ENCODE measurements at regions not wholly inside any gene's neighbourhood (a gene's known extent, or its start where the extent isn't known, plus 50 kb on each side); places are given as distances from the start of the nearest gene placed in this dataset.

DNA sequence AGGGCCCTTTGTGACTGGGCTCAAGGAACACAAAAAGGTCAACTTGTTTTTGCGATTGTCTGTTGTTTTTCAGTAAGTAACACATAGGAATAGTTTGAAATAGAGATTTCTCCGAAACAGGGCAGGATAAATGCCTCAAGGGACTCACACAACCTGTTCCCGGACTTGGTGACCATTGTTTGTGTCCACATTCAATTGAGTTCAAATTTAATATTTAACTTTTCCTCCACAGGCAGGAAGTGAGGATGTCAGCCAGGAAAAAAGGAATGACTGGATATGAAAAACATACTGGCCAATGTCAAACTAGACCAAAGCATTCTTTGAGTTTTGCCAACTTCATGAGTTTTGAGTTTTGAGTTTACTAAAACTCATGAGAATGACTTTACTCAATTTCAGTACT lies 72.7 kb downstream of the SPATA31C2 start:
- Mint-ChIP-seq H3K9me3 (peaks cover 2 to 5% of the 10 kb centered on the region in 2 experiments; a peak in 3 of 5 replicates), H3K27ac (no peak overlapping the region), H3K27me3 (ENCODE audit: low read depth) (peaks cover 2% of the 10 kb centered on the region), H3K4me1 (peaks cover 15 to 22% of the 10 kb centered on the region in 2 experiments), H3K4me3 (no peak overlapping the region), H3K36me3 (ENCODE audit: insufficient read depth in 1 of 3, low read depth in 3 of 3) (no peaks in the 10 kb centered on the region)
- H4K8ac ChIP-seq (replicated peaks; ENCODE audit: insufficient read length, low read depth, low read length): no peak overlapping the region
- H2BK20ac ChIP-seq (ENCODE audit: low read depth, low read length, poor library complexity, severe bottlenecking): no peak overlapping the region
- H3K23ac ChIP-seq (ENCODE audit: insufficient read length, low read depth, low read length): no peak overlapping the region
- no peak overlapping the region for H3T11ph ChIP-seq (ENCODE audit: low read length)
- no peak overlapping the region for H3K27ac ChIP-seq (ENCODE audit: insufficient read length, low read depth, low read length)
- H2AFZ ChIP-seq (ENCODE audit: low read length): no peak overlapping the region
- H3K27me3 ChIP-seq (ENCODE audit: insufficient read depth, low read length): no peaks in the 10 kb centered on the region
- no peak overlapping the region for H4K5ac ChIP-seq (ENCODE audit: insufficient read length, low read depth, low read length)
- H3K4ac ChIP-seq (ENCODE audit: low read depth, low read length): no peak overlapping the region
- no peak overlapping the region for H3K9ac ChIP-seq (ENCODE audit: extremely low read depth, insufficient read length, low read length)
- no peak overlapping the region for H3K18ac ChIP-seq (ENCODE audit: insufficient read length, low read depth, low read length)
- no peak overlapping the region for H3K14ac ChIP-seq (ENCODE audit: insufficient read depth, low read length)
- no CpG with 5 or more reads among the region's 3 CpGs for WGBS (ENCODE audit: extremely low coverage, insufficient read length, low lambda C conversion rate)
- no peaks in the 10 kb centered on the region for H3K79me1 ChIP-seq (ENCODE audit: insufficient read depth, low read depth, low read length, poor library complexity, severe bottlenecking)
- H4K20me1 ChIP-seq (ENCODE audit: control insufficient read depth, insufficient read depth, insufficient read length): no peaks in the 10 kb centered on the region
- DNase-seq: no peak
- H3K56ac ChIP-seq (ENCODE audit: insufficient read length, low read depth, low read length): no peak overlapping the region
- no peaks in the 10 kb centered on the region; the same call in 1 of the 2 replicates for H3K4me1 ChIP-seq (ENCODE audit: insufficient read depth, low read length)
- no peaks in the 10 kb centered on the region for H3K23me2 ChIP-seq (ENCODE audit: insufficient read length, low read depth, low read length, poor library complexity, severe bottlenecking)
- H2BK15ac ChIP-seq (ENCODE audit: low read depth, low read length): no peak overlapping the region
- H2BK12ac ChIP-seq (ENCODE audit: insufficient read length, low read depth, low read length): no peak overlapping the region
- TF ChIP-seq, protein P1, sequence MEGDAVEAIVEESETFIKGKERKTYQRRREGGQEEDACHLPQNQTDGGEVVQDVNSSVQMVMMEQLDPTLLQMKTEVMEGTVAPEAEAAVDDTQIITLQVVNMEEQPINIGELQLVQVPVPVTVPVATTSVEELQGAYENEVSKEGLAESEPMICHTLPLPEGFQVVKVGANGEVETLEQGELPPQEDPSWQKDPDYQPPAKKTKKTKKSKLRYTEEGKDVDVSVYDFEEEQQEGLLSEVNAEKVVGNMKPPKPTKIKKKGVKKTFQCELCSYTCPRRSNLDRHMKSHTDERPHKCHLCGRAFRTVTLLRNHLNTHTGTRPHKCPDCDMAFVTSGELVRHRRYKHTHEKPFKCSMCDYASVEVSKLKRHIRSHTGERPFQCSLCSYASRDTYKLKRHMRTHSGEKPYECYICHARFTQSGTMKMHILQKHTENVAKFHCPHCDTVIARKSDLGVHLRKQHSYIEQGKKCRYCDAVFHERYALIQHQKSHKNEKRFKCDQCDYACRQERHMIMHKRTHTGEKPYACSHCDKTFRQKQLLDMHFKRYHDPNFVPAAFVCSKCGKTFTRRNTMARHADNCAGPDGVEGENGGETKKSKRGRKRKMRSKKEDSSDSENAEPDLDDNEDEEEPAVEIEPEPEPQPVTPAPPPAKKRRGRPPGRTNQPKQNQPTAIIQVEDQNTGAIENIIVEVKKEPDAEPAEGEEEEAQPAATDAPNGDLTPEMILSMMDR (conservative IDR thresholded peaks at IDR 0.05): no peak
- H3K79me2 ChIP-seq (ENCODE audit: insufficient read depth, low read length): no peaks in the 10 kb centered on the region
- H4K91ac ChIP-seq (ENCODE audit: insufficient read length, low read depth, low read length): no peak overlapping the region
- no peak overlapping the region for H2AK5ac ChIP-seq (ENCODE audit: insufficient read length, low read length)
- H3K9me3 ChIP-seq (ENCODE audit: control insufficient read depth, low read depth, low read length): no peaks in the 10 kb centered on the region
- H3K4me2 ChIP-seq (ENCODE audit: insufficient read depth, insufficient read length, low read length): no peak overlapping the region
- no peak overlapping the region for H2BK120ac ChIP-seq (ENCODE audit: low read depth, low read length, poor library complexity, severe bottlenecking)
- H2BK5ac ChIP-seq (ENCODE audit: insufficient read length, low read length): no peak overlapping the region
